GM19452 (cell line): ENCODE measurements at regions not wholly inside any gene's neighbourhood (a gene's known extent, or its start where the extent isn't known, plus 50 kb on each side); places are given as distances from the start of the nearest gene placed in this dataset.
"Not testable (repeated sequence)": the region's sequence is repeated elsewhere in the genome, so short reads cannot be mapped to it uniquely, and the experiment has no call there.

ENCODE experiments used
- ATAC-seq: cut with Tn5 transposase; IDR thresholded peaks from one replicate; pipeline ENCODE4 v1.9.1; 2021; ENCODE audit not compliant: unreplicated experiment

DNA sequence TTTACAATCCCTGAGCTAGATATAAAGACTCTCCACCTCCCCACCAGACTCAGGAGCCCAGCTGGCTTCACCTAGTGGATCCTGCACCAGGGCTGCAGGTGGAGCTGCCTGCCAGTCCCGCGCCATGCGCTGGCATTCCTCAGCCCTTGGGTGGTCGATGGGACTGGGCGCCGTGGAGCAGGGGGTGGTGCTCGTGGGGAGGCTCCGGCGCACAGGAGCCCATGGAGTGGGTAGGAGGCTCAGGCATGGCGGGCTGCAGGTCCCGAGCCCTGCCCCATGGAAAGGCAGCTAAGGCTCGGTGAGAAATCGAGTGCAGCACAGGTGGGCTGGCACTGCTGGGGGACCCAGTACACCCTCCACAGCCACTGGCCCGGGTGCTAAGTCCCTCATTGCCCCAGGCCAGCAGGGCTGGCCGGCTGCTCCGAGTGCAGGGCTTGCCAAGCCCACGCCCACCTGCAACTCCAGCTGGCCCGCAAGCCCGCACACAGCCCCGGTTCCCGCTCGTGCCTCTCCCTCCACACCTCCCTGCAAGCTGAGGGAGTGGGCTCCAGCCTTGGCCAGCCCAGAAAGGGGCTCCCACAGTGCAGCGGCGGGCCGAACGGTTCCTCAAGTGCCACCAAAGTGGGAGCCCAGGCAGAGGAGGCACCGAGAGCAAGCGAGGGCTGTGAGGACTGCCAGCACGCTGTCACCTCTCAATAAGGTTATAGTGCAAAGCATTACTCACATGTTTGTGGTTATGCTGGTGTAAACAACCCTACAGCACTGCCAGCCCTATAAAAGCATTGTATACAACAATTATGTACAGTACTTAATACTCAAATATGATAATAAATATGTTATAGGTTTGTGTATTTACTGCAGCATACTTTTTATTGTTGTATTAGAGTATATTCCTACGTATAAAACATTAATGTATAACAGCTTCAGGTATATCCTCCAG lies 757.3 kb downstream of the SLC6A15 start:
- ATAC-seq = not testable (repeated sequence)

- not testable (repeated sequence) for ATAC-seq
Measured at GRCh38 chr12:84154439-84154990, 758.1 kb downstream of the SLC6A15 start.

GRCh38 chr12:84150201-84150600 lies 762.4 kb downstream of the SLC6A15 start:
- no peak for ATAC-seq

DNA sequence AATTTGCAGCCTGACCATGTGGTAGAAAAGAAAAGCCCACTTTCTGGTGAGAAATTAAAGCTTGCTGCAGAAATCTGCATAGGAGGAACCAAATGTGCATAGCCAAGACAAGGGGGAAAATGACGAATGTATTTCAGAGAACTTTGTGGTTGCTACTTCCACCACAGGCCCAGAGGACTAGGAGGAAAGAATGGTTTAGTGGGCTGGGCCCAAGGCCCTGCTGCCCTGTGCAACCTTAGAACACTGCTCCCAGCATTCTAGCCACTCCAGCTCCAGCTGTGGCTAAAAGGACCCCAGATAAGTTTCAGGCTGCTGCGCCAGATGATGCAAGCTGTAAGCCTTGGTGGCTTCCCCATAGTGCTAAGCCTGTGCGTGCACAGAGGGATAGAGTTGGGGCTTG lies 764.3 kb downstream of the SLC6A15 start:
- ATAC-seq = no peak

DNA sequence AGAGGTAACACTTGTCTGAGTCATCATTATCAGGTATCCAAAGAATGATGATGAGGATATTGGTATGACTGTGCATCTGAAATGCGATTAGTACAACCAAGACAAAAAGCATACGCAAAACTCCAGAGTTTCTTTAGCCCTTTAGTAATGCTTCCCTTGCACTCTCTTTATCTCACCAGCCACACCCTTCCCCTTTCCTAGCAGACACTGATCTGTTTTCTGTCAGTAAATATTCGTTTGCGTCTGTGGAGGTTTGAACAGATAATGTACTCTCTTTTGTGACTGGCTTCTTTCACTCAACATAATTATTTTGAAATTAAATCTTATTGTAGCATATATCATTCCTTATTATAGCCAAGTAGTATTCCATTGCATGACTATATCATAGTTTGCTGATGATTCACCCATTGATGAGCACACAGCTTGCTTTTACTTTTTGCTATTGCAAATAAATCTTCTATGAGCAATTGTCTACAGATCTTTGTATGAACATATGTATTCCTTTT lies 775.7 kb downstream of the SLC6A15 start:
- no peak for ATAC-seq

- ATAC-seq = no peak
Measured at GRCh38 chr12:84135586-84136279, 776.9 kb downstream of the SLC6A15 start.

GRCh38 chr12:84134797-84135366 lies 777.7 kb downstream of the SLC6A15 start:
- no peak for ATAC-seq

DNA sequence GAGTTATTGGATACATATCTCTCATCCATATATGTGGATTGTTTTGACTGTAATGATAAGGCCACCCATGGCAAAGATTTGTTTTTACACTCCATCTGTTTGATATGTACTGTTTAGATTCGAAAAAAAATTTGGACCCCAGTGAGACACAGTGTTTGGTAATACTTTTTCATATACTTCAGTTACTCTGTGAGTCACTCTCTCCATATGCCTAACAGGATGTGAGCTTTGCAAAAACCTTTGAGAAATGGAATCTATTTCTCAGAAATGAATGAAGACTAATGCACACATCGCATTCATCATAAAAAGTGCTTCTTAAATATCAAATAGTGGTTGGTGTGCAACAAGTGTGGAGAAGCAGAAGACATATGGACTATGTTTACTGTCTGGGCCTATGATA lies 781.5 kb downstream of the SLC6A15 start:
- ATAC-seq = no peak

DNA sequence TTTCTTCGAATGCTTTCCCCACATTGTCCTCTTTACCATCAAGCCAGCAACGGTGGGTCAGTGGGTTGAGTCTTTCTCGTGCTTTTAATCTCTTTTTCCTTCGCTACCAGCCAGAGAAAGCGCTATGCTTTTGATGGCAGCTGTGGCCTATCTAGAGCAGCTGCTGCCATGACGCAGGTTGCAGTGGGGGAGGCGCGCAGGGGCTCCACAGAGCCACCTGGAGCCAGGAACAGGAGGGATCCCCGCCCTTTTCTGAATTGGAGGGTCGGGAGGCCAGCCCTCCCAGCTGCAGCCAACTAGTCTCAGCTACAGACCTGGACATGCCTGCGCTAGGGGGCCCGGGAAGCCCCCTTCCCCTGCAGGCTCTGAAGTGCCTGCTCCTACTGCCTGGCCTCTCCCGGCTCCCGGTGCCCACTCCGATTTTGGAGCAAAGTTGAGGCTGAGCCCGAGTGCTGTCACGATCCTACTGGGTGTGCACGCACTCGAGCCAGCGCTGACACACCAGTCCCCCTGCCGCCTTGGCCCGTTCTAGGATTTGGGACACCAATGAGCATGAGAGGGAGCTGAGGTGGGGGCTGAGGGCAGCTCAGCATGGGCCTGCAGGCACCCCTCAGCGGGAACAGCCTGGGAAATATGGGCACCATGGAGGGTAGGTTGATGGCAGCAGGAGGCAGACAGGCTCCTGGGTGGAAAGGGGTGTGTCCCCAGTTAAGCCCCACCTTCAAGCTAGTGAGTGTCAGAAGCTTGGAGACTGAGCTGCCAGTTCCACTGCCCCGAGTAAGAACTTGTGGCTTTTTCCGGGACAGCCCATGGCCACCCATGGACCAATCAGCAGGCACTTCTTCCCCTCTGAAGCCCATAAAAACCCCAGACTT lies 784.2 kb downstream of the SLC6A15 start:
- ATAC-seq = no peak

- no peak for ATAC-seq
Measured at GRCh38 chr12:84124211-84124610, 788.4 kb downstream of the SLC6A15 start.

- ATAC-seq = no peak
Measured at GRCh38 chr12:84117190-84117589, 795.4 kb downstream of the SLC6A15 start.

- ATAC-seq = no peak
Measured at GRCh38 chr12:84113666-84114065, 798.9 kb downstream of the SLC6A15 start.

DNA sequence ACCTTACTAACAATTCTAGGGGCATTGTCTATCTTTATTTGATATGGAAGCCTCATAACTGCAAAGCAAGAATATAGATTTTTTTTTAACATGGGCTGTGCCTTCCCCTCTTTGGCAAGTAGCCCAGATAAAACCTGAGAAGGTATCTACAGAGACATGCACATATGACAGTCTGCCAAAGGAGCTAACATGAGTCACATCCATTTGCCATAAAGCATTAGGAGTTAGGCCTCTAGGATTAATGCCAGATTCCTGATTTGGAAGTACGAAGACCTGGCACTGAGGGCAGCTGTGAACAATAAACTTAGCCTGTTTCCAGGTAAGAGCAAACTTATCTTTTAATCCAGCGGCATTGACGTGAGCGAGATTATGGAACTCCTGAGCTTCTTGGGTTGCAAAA lies 808.7 kb downstream of the SLC6A15 start:
- ATAC-seq = not testable (repeated sequence)

DNA sequence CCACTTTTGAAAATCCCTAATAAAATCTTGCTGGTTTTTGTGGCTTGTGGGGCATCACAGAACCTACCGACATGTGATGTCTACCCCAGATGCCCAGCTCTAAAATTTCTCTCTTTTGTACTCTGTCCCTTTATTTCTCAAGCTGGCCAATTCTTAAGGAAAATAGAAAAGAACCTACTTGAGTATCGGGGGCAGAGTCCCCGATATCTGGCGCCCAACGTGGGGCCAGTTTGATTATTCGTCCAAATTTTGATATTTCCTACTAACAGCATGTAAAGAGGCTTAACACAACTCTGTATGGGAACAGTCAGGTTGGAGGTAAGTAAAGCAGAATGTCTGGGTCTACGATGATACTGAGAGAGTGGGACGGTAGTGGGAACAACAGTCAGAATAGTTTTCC lies 810.6 kb downstream of the SLC6A15 start:
- not testable (repeated sequence) for ATAC-seq

GRCh38 chr12:84099591-84099990 lies 813.0 kb downstream of the SLC6A15 start:
- not testable (repeated sequence) for ATAC-seq

- no peak for ATAC-seq
Measured at GRCh38 chr12:84091651-84092050, 820.9 kb downstream of the SLC6A15 start.

DNA sequence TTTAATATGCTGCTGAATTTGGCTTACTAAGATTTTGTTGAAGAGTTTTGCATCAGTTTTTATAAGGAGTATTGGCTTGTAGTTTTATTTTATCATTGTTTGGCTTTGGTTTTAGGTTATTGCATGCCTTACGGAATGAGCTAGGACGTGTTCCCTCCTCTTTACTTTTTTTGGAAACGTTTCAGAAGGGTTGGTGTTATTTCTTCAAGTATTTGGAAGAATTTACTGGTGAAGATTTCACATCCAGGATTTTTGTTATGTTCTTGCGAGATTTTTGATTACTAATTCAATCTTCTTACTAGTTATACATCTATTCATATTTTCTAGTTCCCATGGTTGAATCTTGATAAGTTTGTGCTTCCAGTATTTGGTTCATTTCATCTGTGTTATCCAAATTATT lies 823.2 kb downstream of the SLC6A15 start:
- ATAC-seq = no peak

GRCh38 chr12:84085046-84085445 lies 827.6 kb downstream of the SLC6A15 start:
- no peak for ATAC-seq

- no peak for ATAC-seq
Measured at GRCh38 chr12:84079626-84080025, 833.0 kb downstream of the SLC6A15 start.

DNA sequence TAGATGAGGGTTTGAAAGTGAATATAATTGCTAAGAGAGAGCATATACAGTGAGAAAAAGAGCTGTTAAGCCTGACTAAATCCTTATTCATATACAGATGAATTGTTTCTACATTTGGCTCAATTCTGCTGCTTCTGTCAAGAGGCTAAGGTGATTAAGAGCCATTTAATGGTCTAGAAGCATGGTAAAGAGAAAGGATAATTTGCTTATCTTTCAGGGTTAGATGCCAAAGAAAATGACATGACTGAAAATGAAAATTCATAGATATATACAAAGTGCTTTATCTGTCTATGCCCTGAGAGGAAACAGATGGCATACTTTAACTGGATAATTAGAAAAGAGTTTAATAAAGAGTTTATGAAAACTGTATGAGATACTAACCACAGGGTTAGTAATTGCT lies 834.9 kb downstream of the SLC6A15 start:
- ATAC-seq = no peak
